ENCODE measurements at regions not wholly inside any gene's neighbourhood (a gene's known extent, or its start where the extent isn't known, plus 50 kb on each side); places are given as distances from the start of the nearest gene placed in this dataset.
A peak's percentile ranks its signal among the peaks of the same experiment; 100 is the strongest.
"Not testable (repeated sequence)": the region's sequence is repeated elsewhere in the genome, so short reads cannot be mapped to it uniquely, and the experiment has no call there.

GRCh38 chr7:116410694-116411093 is 88.8 kb upstream of the CAV2 start:
- not testable (repeated sequence) for H3K4me3 ChIP-seq; H3K27ac ChIP-seq (ENCODE audit: low read depth in 1 of 2, low read length in 1 of 2); H3K9me3 ChIP-seq (ENCODE audit: control insufficient read depth in 4 of 4, insufficient read depth in 3 of 4, low read length in 3 of 4); H3K27me3 ChIP-seq (ENCODE audit: control insufficient read depth in 3 of 3, insufficient read depth in 3 of 3, low read length in 2 of 3); H3K36me3 ChIP-seq (ENCODE audit: control insufficient read depth in 4 of 4, insufficient read depth in 4 of 4, low read length in 4 of 4); H3K4me1 ChIP-seq (ENCODE audit: control insufficient read depth in 5 of 5, insufficient read depth in 5 of 5, low read length in 5 of 5); H3K9ac ChIP-seq (ENCODE audit: insufficient read depth in 1 of 2, low read length in 2 of 2); DNase-seq; ATAC-seq (ENCODE audit: insufficient read depth, low FRiP score)
- 100% methylated on average over 1 of the region's 3 CpGs for WGBS, 2 donors

DNA sequence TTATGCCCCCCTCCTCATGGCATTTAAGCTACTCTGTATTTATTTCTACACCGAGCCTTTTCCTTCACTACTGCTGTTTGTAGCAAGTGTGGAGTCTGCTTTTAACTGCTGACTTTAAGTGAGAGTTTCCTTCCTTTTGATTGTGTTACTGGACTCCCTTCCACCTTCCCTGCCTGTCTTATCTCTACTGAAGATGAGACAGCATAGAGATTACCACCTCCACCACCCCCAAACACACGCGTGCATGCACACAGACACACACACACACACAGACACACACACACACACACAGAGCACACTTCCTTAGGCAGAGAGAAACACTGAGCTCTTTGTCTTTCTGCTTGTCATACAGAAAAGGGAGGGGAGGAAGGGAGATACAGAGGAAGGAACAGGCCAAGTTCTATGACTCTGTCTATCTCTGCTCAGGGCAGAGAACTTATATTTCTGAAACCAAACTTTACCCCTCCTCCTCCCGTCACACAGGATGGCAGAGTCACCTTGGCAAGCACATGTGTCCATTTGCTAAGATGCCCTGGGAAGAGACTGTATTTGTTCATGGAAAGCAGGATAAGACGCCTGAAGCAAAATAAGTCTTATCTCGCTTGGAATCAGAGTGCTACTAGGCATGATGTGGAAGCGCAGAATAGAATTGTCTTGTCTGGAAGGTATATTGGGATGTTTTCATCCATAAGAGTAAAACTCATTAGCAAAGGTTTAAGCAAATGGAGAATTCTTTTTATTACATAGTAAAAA is 81.8 kb upstream of the CAV2 start:
- peak overlapping the region in 1 of 2 donors; percentile 24 for H3K9ac ChIP-seq (ENCODE audit: insufficient read depth in 1 of 2, low read length in 2 of 2)
- DNase-seq: no peak
- peak; percentile 6 for ATAC-seq (ENCODE audit: insufficient read depth, low FRiP score)
- H3K9me3 ChIP-seq (ENCODE audit: control insufficient read depth in 4 of 4, insufficient read depth in 3 of 4, low read length in 3 of 4): no peaks in the 10 kb centered on the region
- H3K27ac ChIP-seq (ENCODE audit: low read depth in 1 of 2, low read length in 1 of 2): peak overlapping the region in 1 of 2 donors; percentile 72
- peaks cover 3 to 9% (median 4%) of the 10 kb centered on the region in 5 donors for H3K4me1 ChIP-seq (ENCODE audit: control insufficient read depth in 5 of 5, insufficient read depth in 5 of 5, low read length in 5 of 5)
- no peak for TF ChIP-seq CTCF (IDR thresholded peaks at IDR 0.05; ENCODE audit: control extremely low read depth, extremely low read depth)
- WGBS, 2 donors: 52 to 53% methylated on average over 7 of the region's 7 CpGs
- no peaks in the 10 kb centered on the region for H3K27me3 ChIP-seq (ENCODE audit: control insufficient read depth in 3 of 3, insufficient read depth in 3 of 3, low read length in 2 of 3)
- no peak overlapping the region for H3K4me3 ChIP-seq
- H3K36me3 ChIP-seq (ENCODE audit: control insufficient read depth in 4 of 4, insufficient read depth in 4 of 4, low read length in 4 of 4): no peaks in the 10 kb centered on the region

- no peak for TF ChIP-seq CTCF (IDR thresholded peaks at IDR 0.05; ENCODE audit: control extremely low read depth, extremely low read depth)
- Histone ChIP-seq H3K4me1 (ENCODE audit: control insufficient read depth in 5 of 5, insufficient read depth in 5 of 5, low read length in 5 of 5) (peaks cover 3 to 9% (median 4%) of the 10 kb centered on the region in 5 donors), H3K27ac (ENCODE audit: low read depth in 1 of 2, low read length in 1 of 2) (no peak overlapping the region), H3K27me3 (ENCODE audit: control insufficient read depth in 3 of 3, insufficient read depth in 3 of 3, low read length in 2 of 3) (no peaks in the 10 kb centered on the region), H3K4me3 (no peak overlapping the region), H3K36me3 (ENCODE audit: control insufficient read depth in 4 of 4, insufficient read depth in 4 of 4, low read length in 4 of 4) (no peaks in the 10 kb centered on the region), H3K9ac (ENCODE audit: insufficient read depth in 1 of 2, low read length in 2 of 2) (no peak overlapping the region), H3K9me3 (ENCODE audit: control insufficient read depth in 4 of 4, insufficient read depth in 3 of 4, low read length in 3 of 4) (no peaks in the 10 kb centered on the region)
- no peak for DNase-seq
- no peak for ATAC-seq (ENCODE audit: insufficient read depth, low FRiP score)
Observed at GRCh38 chr7:116418524-116418923, 81.0 kb upstream of the CAV2 start.

DNA sequence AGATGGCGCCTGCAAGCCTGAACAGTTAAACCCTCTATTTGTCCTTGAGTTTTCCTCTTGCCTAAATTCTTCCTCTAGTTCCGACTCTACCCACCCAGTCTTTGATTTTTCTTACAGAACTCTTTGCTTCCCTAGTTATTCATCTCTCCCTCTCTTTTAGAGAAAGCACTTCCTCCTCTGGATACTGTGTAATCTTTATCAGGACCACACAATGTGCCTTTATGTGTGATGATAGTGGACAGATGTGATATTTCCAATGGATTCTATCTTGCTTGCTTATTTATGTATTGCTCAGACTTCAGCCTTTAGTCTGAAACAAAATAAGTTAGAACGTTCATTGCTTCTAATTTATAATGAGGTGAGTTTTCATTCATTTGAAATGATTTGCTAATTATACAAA is 79.5 kb upstream of the CAV2 start:
- peak in 2 of 3 donors; percentile 40 to 49 for DNase-seq
- Histone ChIP-seq H3K36me3 (ENCODE audit: control insufficient read depth in 4 of 4, insufficient read depth in 4 of 4, low read length in 4 of 4) (no peaks in the 10 kb centered on the region), H3K4me3 (no peak overlapping the region), H3K4me1 (ENCODE audit: control insufficient read depth in 5 of 5, insufficient read depth in 5 of 5, low read length in 5 of 5) (peaks cover 3 to 9% (median 4%) of the 10 kb centered on the region in 5 donors), H3K27ac (ENCODE audit: low read depth in 1 of 2, low read length in 1 of 2) (no peak overlapping the region), H3K9ac (ENCODE audit: insufficient read depth in 1 of 2, low read length in 2 of 2) (no peak overlapping the region), H3K9me3 (ENCODE audit: control insufficient read depth in 4 of 4, insufficient read depth in 3 of 4, low read length in 3 of 4) (no peaks in the 10 kb centered on the region), H3K27me3 (ENCODE audit: control insufficient read depth in 3 of 3, insufficient read depth in 3 of 3, low read length in 2 of 3) (no peaks in the 10 kb centered on the region)
- no peak for ATAC-seq (ENCODE audit: insufficient read depth, low FRiP score)
- TF ChIP-seq CTCF (IDR thresholded peaks at IDR 0.05; ENCODE audit: control extremely low read depth, extremely low read depth): no peak
- WGBS, 2 donors: 75 to 82% methylated on average over 3 of the region's 3 CpGs
